HCT116 (cell line): ENCODE measurements at regions not wholly inside any gene's neighbourhood (a gene's known extent, or its start where the extent isn't known, plus 50 kb on each side); places are given as distances from the start of the nearest gene placed in this dataset.

Experiments used
- ATAC-seq: fragments of 200-7000 bp; cut with Tn5 transposase; 2 replicates; pipeline ENCODE4 v1.9.1; 2020; ENCODE audit warnings: mild to moderate bottlenecking, moderate library complexity
- BruUV-seq: library from RNA; stranded (reverse); fragments of 400-500 nt; replicated peaks from 2 replicates; lab custom pipeline; 2021; lab: Mats Ljungman, UMichigan
- CTCF ChIA-PET: fragments of 300-600 bp; sonication (Branson Sonifier 250); formaldehyde crosslinking; loops from one replicate; lab custom pipeline; 2021; ENCODE audit warnings: antibody characterized with exemption; lab: Charles Lee
- POLR2A ChIA-PET: fragments of 300-600, 350-600 bp; sonication (Branson Sonifier 250); formaldehyde crosslinking; loops from one replicate; lab custom pipeline; 2021; ENCODE audit warnings: antibody characterized with exemption; lab: Charles Lee
- RAD21 ChIA-PET, 2 experiments: fragments of 300-600 bp; sonication (Branson Sonifier 250); formaldehyde crosslinking; loops; one replicate each; lab custom pipeline; 2023; ENCODE audit warnings: low total read pairs in 2 of 2; ENCODE audit not compliant: uncharacterized antibody in 2 of 2, unreplicated experiment in 2 of 2, low non-redundant PET in 1 of 2; lab: Charles Lee
- DNase-seq: peaks from one replicate; pipeline ENCODE4 v3.0.0-alpha.2; 2010; ENCODE audit warnings: low read depth, low spot score
- H2AFZ ChIP-seq: fragments of 200-600 bp; shearing (Covaris generic), sonication (generic); 2 replicates; pipeline ENCODE4 v1.6.1; 2017; ENCODE audit warnings: low read depth, mixed run types, mixed read lengths, antibody characterized with exemption, low read length; ENCODE audit not compliant: poor library complexity, severe bottlenecking
- H3K27ac ChIP-seq: 2 replicates; pipeline ENCODE4 v1.5.1; 2012; ENCODE audit warnings: low read depth, low read length
- H3K27me3 ChIP-seq: fragments of 200-600 bp; sonication (generic); 2 replicates; pipeline ENCODE4 v1.6.1; 2016; ENCODE audit warnings: mixed run types, low read length, mixed read lengths; ENCODE audit not compliant: insufficient read depth
- H3K36me3 ChIP-seq, 2 experiments: fragments of 200-500 bp in 1 of 2; fragments of 200-600 bp in 1 of 2; sonication (Bioruptor generic) in 1 of 2; sonication (generic) in 1 of 2; 2 replicates each; pipeline versions ENCODE4 v1.5.1 to v1.6.1; 2014 to 2016; ENCODE audit warnings: low read length in 2 of 2, inconsistent platforms in 1 of 2, mixed read lengths in 1 of 2, mixed run types in 1 of 2; ENCODE audit not compliant: insufficient read depth in 2 of 2, control insufficient read depth in 1 of 2
- H3K4me1 ChIP-seq, 2 experiments: fragments of 200-600 bp in 1 of 2; sonication (generic) in 1 of 2; 2 replicates each; pipeline versions ENCODE4 v1.5.1 to v1.6.1; 2012 to 2017; ENCODE audit warnings: low read length in 2 of 2, inconsistent platforms in 1 of 2, mild to moderate bottlenecking in 1 of 2, mixed read lengths in 1 of 2, mixed run types in 1 of 2, moderate library complexity in 1 of 2; ENCODE audit not compliant: insufficient read depth in 2 of 2, control insufficient read depth in 1 of 2
- H3K4me2 ChIP-seq: fragments of 200-600 bp; sonication (generic); 2 replicates; pipeline ENCODE4 v1.6.1; 2017; ENCODE audit warnings: mixed run types, low read length, mixed read lengths
- H3K4me3 ChIP-seq, 2 experiments: fragments of 200-600 bp in 1 of 2; sonication (generic) in 1 of 2; replicated peaks in 1 of 2; 2 replicates each; pipeline ENCODE4 v1.5.1; 2011 to 2016; ENCODE audit warnings: low read length in 2 of 2, control low read depth in 1 of 2, low read depth in 1 of 2, mild to moderate bottlenecking in 1 of 2, mixed read lengths in 1 of 2, mixed run types in 1 of 2
- H3K79me2 ChIP-seq: fragments of 200-600 bp; sonication (generic); 2 replicates; pipeline ENCODE4 v1.6.1; 2017; ENCODE audit warnings: mild to moderate bottlenecking, mixed run types, low read length, moderate library complexity, mixed read lengths; ENCODE audit not compliant: insufficient read depth
- H3K9ac ChIP-seq: fragments of 200-600 bp; sonication (generic); 2 replicates; pipeline ENCODE4 v1.6.1; 2016; ENCODE audit warnings: low read length, mixed read lengths
- H3K9me2 ChIP-seq: fragments of 200-600 bp; sonication (generic), shearing (Covaris generic); 2 replicates; pipeline ENCODE4 v1.6.1; 2017; ENCODE audit warnings: mixed run types, mild to moderate bottlenecking, moderate library complexity; ENCODE audit not compliant: insufficient read depth
- H3K9me3 ChIP-seq, 2 experiments: fragments of 200-500 bp in 1 of 2; fragments of 200-600 bp in 1 of 2; sonication (Bioruptor generic) in 1 of 2; sonication (generic) in 1 of 2; 2 replicates each; pipeline ENCODE4 v1.6.1; 2014 to 2017; ENCODE audit warnings: low read length in 2 of 2, mixed read lengths in 2 of 2, inconsistent platforms in 1 of 2, low read depth in 1 of 2, mild to moderate bottlenecking in 1 of 2, mixed run types in 1 of 2, moderate library complexity in 1 of 2; ENCODE audit not compliant: control insufficient read depth in 1 of 2, insufficient read depth in 1 of 2
- H4K20me1 ChIP-seq: fragments of 200-600 bp; sonication (generic), shearing (Covaris generic); 2 replicates; pipeline ENCODE4 v1.6.1; 2017; ENCODE audit warnings: mixed run types, mild to moderate bottlenecking, moderate library complexity; ENCODE audit not compliant: insufficient read depth
- EZH2 ChIP-seq: fragments of 200-600 bp; sonication (generic); IDR thresholded peaks from 2 replicates; pipeline ENCODE4 v1.6.1; 2017; ENCODE audit warnings: antibody characterized with exemption, mixed run types
- FOSL1 ChIP-seq: IDR thresholded peaks from 2 replicates; pipeline ENCODE4 v1.6.1; 2012; ENCODE audit warnings: low read depth
- POLR2AphosphoS5 ChIP-seq: IDR thresholded peaks from 2 replicates; pipeline ENCODE4 v1.6.1; 2011; ENCODE audit warnings: mild to moderate bottlenecking, low read depth, low read length, moderate library complexity
- SIN3A ChIP-seq: IDR thresholded peaks from 2 replicates; pipeline ENCODE4 v1.6.1; 2012; ENCODE audit warnings: low read depth
- SP1 ChIP-seq: IDR thresholded peaks from 2 replicates; pipeline ENCODE4 v1.6.1; 2012; ENCODE audit warnings: low read depth
- TCF7L2 ChIP-seq: IDR thresholded peaks from 2 replicates; pipeline ENCODE4 v1.7.0; 2011; ENCODE audit warnings: borderline replicate concordance, inconsistent platforms; ENCODE audit not compliant: insufficient read depth, insufficient read length; ENCODE audit errors: extremely low read depth
- ZNF274 ChIP-seq: fragments of 200-500 bp; sonication (Bioruptor generic); IDR thresholded peaks from 2 replicates; pipeline ENCODE4 v1.6.1; 2014; ENCODE audit warnings: mild to moderate bottlenecking, low read depth, low read length, inconsistent platforms
- intact Hi-C: fragments of 100-400 bp; cut with micrococcal nuclease; formaldehyde crosslinking; loops from 2 replicates; pipeline ENCODE4 v1.10.0; 2022
- TF ChIP-seq, protein P1 (sequence below): IDR thresholded peaks from 2 replicates; pipeline ENCODE4 v1.6.1; 2012
- TF ChIP-seq, protein P2 (sequence below): IDR thresholded peaks from 2 replicates; pipeline ENCODE4 v1.6.1; 2011; ENCODE audit warnings: mild to moderate bottlenecking, low read length, moderate library complexity; ENCODE audit not compliant: insufficient replicate concordance; ENCODE audit errors: extremely low read depth

DNA sequence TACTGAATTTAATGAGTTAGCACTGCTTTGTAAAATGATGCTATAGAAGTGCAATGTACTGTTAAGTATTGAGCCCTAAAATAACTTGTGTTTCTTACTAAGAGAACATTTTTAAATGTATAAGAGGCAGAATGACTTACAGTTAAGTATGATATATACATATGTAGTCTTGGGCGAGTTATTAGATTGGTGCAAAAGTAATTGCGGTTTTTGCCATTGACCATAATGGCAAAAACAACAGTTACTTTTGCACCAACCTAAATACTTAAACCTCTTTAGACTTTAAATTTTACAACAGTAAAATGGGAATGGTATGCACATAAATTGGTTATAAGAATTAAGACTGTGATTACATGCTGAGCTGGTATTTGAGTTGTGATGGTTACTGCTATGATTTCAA is 79.8 kb downstream of the CNTN3 start:
- intact Hi-C loops: no loop called here
- TF ChIP-seq, protein P1, sequence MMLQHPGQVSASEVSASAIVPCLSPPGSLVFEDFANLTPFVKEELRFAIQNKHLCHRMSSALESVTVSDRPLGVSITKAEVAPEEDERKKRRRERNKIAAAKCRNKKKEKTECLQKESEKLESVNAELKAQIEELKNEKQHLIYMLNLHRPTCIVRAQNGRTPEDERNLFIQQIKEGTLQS: no peak
- TF ChIP-seq SP1 (no peak), SIN3A (no peak), ZNF274 (no peak), EZH2 (no peak), FOSL1 (no peak), POLR2AphosphoS5 (no peak), TCF7L2 (no peak)
- TF ChIP-seq, protein P2, sequence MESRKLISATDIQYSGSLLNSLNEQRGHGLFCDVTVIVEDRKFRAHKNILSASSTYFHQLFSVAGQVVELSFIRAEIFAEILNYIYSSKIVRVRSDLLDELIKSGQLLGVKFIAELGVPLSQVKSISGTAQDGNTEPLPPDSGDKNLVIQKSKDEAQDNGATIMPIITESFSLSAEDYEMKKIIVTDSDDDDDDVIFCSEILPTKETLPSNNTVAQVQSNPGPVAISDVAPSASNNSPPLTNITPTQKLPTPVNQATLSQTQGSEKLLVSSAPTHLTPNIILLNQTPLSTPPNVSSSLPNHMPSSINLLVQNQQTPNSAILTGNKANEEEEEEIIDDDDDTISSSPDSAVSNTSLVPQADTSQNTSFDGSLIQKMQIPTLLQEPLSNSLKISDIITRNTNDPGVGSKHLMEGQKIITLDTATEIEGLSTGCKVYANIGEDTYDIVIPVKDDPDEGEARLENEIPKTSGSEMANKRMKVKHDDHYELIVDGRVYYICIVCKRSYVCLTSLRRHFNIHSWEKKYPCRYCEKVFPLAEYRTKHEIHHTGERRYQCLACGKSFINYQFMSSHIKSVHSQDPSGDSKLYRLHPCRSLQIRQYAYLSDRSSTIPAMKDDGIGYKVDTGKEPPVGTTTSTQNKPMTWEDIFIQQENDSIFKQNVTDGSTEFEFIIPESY: no peak
- ATAC-seq (no peak), DNase-seq (no peak)
- Histone ChIP-seq H2AFZ (no peak overlapping the region), H3K79me2 (no peaks in the 10 kb centered on the region), H3K9me3 (peaks cover 4 to 30% of the 10 kb centered on the region in 2 experiments; a peak in 2 of 4 replicates), H4K20me1 (no peaks in the 10 kb centered on the region), H3K9ac (no peak overlapping the region), H3K27ac (no peak overlapping the region), H3K9me2 (no peaks in the 10 kb centered on the region), H3K4me2 (no peak overlapping the region), H3K4me1 (no peaks in the 10 kb centered on the region), H3K27me3 (no peaks in the 10 kb centered on the region), H3K4me3 (no peak overlapping the region), H3K36me3 (no peaks in the 10 kb centered on the region)
- ChIA-PET CTCF (no interaction called here), POLR2A (no interaction called here), RAD21 (no interaction called here)
- BruUV-seq: no TSS peak
